Type B pancreatic cell (in vitro differentiated cells): ENCODE measurements at regions not wholly inside any gene's neighbourhood (a gene's known extent, or its start where the extent isn't known, plus 50 kb on each side); places are given as distances from the start of the nearest gene placed in this dataset.

Experiments
- DNase-seq: peaks from one replicate; pipeline ENCODE4 v3.0.0; 2021; ENCODE audit warnings: mixed read lengths; ENCODE audit not compliant: unreplicated experiment; ENCODE audit errors: extremely low spot score
- H3K27ac Mint-ChIP-seq: 2 replicates; pipeline ENCODE4 v1.8.0; 2021; ENCODE audit warnings: mild to moderate bottlenecking, mixed read lengths
- H3K27me3 Mint-ChIP-seq: 2 replicates; pipeline ENCODE4 v1.8.0; 2021; ENCODE audit warnings: mixed read lengths
- H3K36me3 Mint-ChIP-seq: 2 replicates; pipeline ENCODE4 v1.8.0; 2021; ENCODE audit warnings: mixed read lengths
- H3K4me1 Mint-ChIP-seq: one replicate; pipeline ENCODE4 v1.8.0; 2021; ENCODE audit warnings: mixed read lengths; ENCODE audit not compliant: unreplicated experiment
- H3K4me3 Mint-ChIP-seq: 2 replicates; pipeline ENCODE4 v1.8.0; 2021; ENCODE audit warnings: mild to moderate bottlenecking, mixed read lengths
- H3K9me3 Mint-ChIP-seq: 2 replicates; pipeline ENCODE4 v1.8.0; 2021; ENCODE audit warnings: mixed read lengths
- CTCF ChIP-seq: fragments of 200-600 bp; sonication (generic); conservative IDR thresholded peaks from 2 replicates; pipeline ENCODE4 v1.5.0; 2021; ENCODE audit warnings: antibody characterized with exemption, mild to moderate bottlenecking

GRCh38 chr2:14684516-14684915 is 52.0 kb downstream of the LRATD1 start:
- Mint-ChIP-seq H3K4me1 (no peaks in the 10 kb centered on the region), H3K9me3 (no peaks in the 10 kb centered on the region), H3K36me3 (no peaks in the 10 kb centered on the region), H3K4me3 (no peak overlapping the region), H3K27ac (no peak overlapping the region), H3K27me3 (no peaks in the 10 kb centered on the region)
- TF ChIP-seq CTCF: no peak
- no peak for DNase-seq

- no peaks in the 10 kb centered on the region for H3K36me3 Mint-ChIP-seq
Measured at GRCh38 chr2:14690926-14691325, 58.4 kb downstream of the LRATD1 start.

GRCh38 chr2:14693874-14694273 is 61.4 kb downstream of the LRATD1 start:
- peaks cover 5% of the 10 kb centered on the region for H3K9me3 Mint-ChIP-seq
- H3K4me3 Mint-ChIP-seq: no peak overlapping the region
- no peak for DNase-seq
- H3K36me3 Mint-ChIP-seq: no peaks in the 10 kb centered on the region
- TF ChIP-seq CTCF: no peak
- H3K27ac Mint-ChIP-seq: no peak overlapping the region
- no peaks in the 10 kb centered on the region for H3K4me1 Mint-ChIP-seq
- H3K27me3 Mint-ChIP-seq: peaks cover 4% of the 10 kb centered on the region

More at GRCh38 chr2:14690926-14691325, 58.4 kb downstream of the LRATD1 start:
- no peaks in the 10 kb centered on the region for H3K4me1 Mint-ChIP-seq
- DNase-seq: no peak
- TF ChIP-seq CTCF: no peak
- no peak overlapping the region for H3K27ac Mint-ChIP-seq
- no peak overlapping the region for H3K4me3 Mint-ChIP-seq
- H3K9me3 Mint-ChIP-seq: peaks cover 5% of the 10 kb centered on the region
- H3K27me3 Mint-ChIP-seq: no peaks in the 10 kb centered on the region

- Mint-ChIP-seq H3K27ac (no peak overlapping the region), H3K27me3 (peaks cover 4% of the 10 kb centered on the region), H3K4me3 (no peak overlapping the region), H3K4me1 (no peaks in the 10 kb centered on the region), H3K9me3 (no peaks in the 10 kb centered on the region), H3K36me3 (no peaks in the 10 kb centered on the region)
- no peak for DNase-seq
- no peak for TF ChIP-seq CTCF
Measured at GRCh38 chr2:14700753-14701152, 68.2 kb downstream of the LRATD1 start.

GRCh38 chr2:14702258-14702657 is 69.7 kb downstream of the LRATD1 start:
- H3K27me3 Mint-ChIP-seq: no peaks in the 10 kb centered on the region
- no peaks in the 10 kb centered on the region for H3K4me1 Mint-ChIP-seq
- no peaks in the 10 kb centered on the region for H3K9me3 Mint-ChIP-seq
- no peaks in the 10 kb centered on the region for H3K36me3 Mint-ChIP-seq
- H3K27ac Mint-ChIP-seq: no peak overlapping the region
- TF ChIP-seq CTCF: no peak
- no peak for DNase-seq
- H3K4me3 Mint-ChIP-seq: no peak overlapping the region

- H3K36me3 Mint-ChIP-seq: no peaks in the 10 kb centered on the region
- H3K9me3 Mint-ChIP-seq: no peaks in the 10 kb centered on the region
- H3K4me1 Mint-ChIP-seq: no peaks in the 10 kb centered on the region
- no peaks in the 10 kb centered on the region for H3K27me3 Mint-ChIP-seq
- TF ChIP-seq CTCF: no peak
- H3K27ac Mint-ChIP-seq: no peak overlapping the region
- no peak overlapping the region for H3K4me3 Mint-ChIP-seq
- DNase-seq: no peak
Measured at GRCh38 chr2:14706201-14706600, 73.7 kb downstream of the LRATD1 start.
